ENCODE measurements at regions not wholly inside any gene's neighbourhood (a gene's known extent, or its start where the extent isn't known, plus 50 kb on each side); places are given as distances from the start of the nearest gene placed in this dataset.

- no peak overlapping the region for H3K4me2 ChIP-seq (ENCODE audit: low read depth, low read length)
- no peaks in the 10 kb centered on the region for H3K27me3 ChIP-seq (replicated peaks; ENCODE audit: insufficient read depth, low read length)
These were observed 353.9 kb downstream of the TFEC start for GRCh38 chr7:115676707-115677106.

GRCh38 chr7:115676080-115676479 is 354.5 kb downstream of the TFEC start:
- Histone ChIP-seq H2AFZ (ENCODE audit: low read length) (no peak overlapping the region), H3K4me3 (ENCODE audit: low read length) (no peak overlapping the region), H3K79me2 (ENCODE audit: low read length) (no peaks in the 10 kb centered on the region), H3K36me3 (replicated peaks; ENCODE audit: insufficient read depth, low read length) (no peaks in the 10 kb centered on the region), H3F3A (ENCODE audit: insufficient read depth, low read length) (no peaks in the 10 kb centered on the region), H4K20me1 (ENCODE audit: insufficient read depth, low read length) (no peaks in the 10 kb centered on the region), H3K9ac (ENCODE audit: low read length) (no peak overlapping the region), H3K4me1 (ENCODE audit: low read length) (no peaks in the 10 kb centered on the region), H3K9me3 (replicated peaks; ENCODE audit: insufficient read depth, low read length) (no peaks in the 10 kb centered on the region), H3K27ac (ENCODE audit: low read length) (no peak overlapping the region), H3K9me2 (replicated peaks; ENCODE audit: insufficient read depth, low read length) (no peaks in the 10 kb centered on the region), H3K4me2 (ENCODE audit: low read depth, low read length) (no peak overlapping the region), H3K27me3 (replicated peaks; ENCODE audit: insufficient read depth, low read length) (no peaks in the 10 kb centered on the region)
- TF ChIP-seq EZH2 (optimal IDR thresholded peaks at IDR 0.05; ENCODE audit: low read depth, low read length) (no peak), EZH2phosphoT487 (IDR thresholded peaks at IDR 0.05; ENCODE audit: low read length) (no peak)
- TF ChIP-seq, protein P1, sequence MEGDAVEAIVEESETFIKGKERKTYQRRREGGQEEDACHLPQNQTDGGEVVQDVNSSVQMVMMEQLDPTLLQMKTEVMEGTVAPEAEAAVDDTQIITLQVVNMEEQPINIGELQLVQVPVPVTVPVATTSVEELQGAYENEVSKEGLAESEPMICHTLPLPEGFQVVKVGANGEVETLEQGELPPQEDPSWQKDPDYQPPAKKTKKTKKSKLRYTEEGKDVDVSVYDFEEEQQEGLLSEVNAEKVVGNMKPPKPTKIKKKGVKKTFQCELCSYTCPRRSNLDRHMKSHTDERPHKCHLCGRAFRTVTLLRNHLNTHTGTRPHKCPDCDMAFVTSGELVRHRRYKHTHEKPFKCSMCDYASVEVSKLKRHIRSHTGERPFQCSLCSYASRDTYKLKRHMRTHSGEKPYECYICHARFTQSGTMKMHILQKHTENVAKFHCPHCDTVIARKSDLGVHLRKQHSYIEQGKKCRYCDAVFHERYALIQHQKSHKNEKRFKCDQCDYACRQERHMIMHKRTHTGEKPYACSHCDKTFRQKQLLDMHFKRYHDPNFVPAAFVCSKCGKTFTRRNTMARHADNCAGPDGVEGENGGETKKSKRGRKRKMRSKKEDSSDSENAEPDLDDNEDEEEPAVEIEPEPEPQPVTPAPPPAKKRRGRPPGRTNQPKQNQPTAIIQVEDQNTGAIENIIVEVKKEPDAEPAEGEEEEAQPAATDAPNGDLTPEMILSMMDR (IDR thresholded peaks at IDR 0.05; ENCODE audit: low read length) = no peak
- DNase-seq = no peak

More at GRCh38 chr7:115676707-115677106, 353.9 kb downstream of the TFEC start:
- Histone ChIP-seq H3F3A (ENCODE audit: insufficient read depth, low read length) (no peaks in the 10 kb centered on the region), H3K9ac (ENCODE audit: low read length) (no peak overlapping the region), H3K9me2 (replicated peaks; ENCODE audit: insufficient read depth, low read length) (no peaks in the 10 kb centered on the region), H3K27ac (ENCODE audit: low read length) (no peak overlapping the region), H3K9me3 (replicated peaks; ENCODE audit: insufficient read depth, low read length) (no peaks in the 10 kb centered on the region), H3K4me1 (ENCODE audit: low read length) (no peaks in the 10 kb centered on the region), H3K36me3 (replicated peaks; ENCODE audit: insufficient read depth, low read length) (no peaks in the 10 kb centered on the region), H4K20me1 (ENCODE audit: insufficient read depth, low read length) (no peaks in the 10 kb centered on the region), H3K4me3 (ENCODE audit: low read length) (no peak overlapping the region), H2AFZ (ENCODE audit: low read length) (no peak overlapping the region), H3K79me2 (ENCODE audit: low read length) (no peaks in the 10 kb centered on the region)
- TF ChIP-seq EZH2 (optimal IDR thresholded peaks at IDR 0.05; ENCODE audit: low read depth, low read length) = no peak
- TF ChIP-seq, protein P1 (IDR thresholded peaks at IDR 0.05; ENCODE audit: low read length) = no peak
- no peak for TF ChIP-seq EZH2phosphoT487 (IDR thresholded peaks at IDR 0.05; ENCODE audit: low read length)
- DNase-seq = no peak

DNA sequence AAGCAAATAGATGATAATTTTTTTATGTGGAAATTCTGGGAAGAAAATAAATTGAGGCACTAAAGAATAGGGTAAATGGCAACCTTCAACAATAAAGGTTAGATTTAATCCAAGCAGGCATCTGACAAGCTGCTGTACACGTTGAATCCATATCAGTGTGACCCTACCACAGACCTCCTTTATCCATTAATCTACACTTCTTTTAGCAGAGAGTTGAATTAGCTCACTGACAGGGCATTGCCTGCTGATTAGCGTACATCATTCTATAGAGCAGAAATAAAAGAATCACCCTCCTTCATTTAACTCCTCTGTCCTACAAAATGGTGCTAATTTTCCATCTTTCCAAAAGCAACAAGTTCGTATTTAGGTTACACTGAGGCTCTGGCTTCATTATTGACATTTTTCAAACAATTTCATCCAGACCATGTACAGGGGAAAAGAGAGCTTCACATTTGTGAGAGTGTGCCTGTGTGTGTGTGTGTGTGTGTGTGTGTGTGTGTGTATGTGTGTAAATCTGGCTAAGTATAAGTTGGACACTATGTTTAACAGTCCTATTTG is 356.0 kb downstream of the TFEC start:
- Histone ChIP-seq H3K9me2 (replicated peaks; ENCODE audit: insufficient read depth, low read length) (no peaks in the 10 kb centered on the region), H3K27me3 (replicated peaks; ENCODE audit: insufficient read depth, low read length) (no peaks in the 10 kb centered on the region), H3F3A (ENCODE audit: insufficient read depth, low read length) (no peaks in the 10 kb centered on the region), H3K27ac (ENCODE audit: low read length) (no peak overlapping the region), H3K4me3 (ENCODE audit: low read length) (no peak overlapping the region), H4K20me1 (ENCODE audit: insufficient read depth, low read length) (no peaks in the 10 kb centered on the region), H2AFZ (ENCODE audit: low read length) (no peak overlapping the region), H3K4me2 (ENCODE audit: low read depth, low read length) (no peak overlapping the region), H3K9me3 (replicated peaks; ENCODE audit: insufficient read depth, low read length) (no peaks in the 10 kb centered on the region), H3K4me1 (ENCODE audit: low read length) (no peaks in the 10 kb centered on the region), H3K9ac (ENCODE audit: low read length) (no peak overlapping the region), H3K36me3 (replicated peaks; ENCODE audit: insufficient read depth, low read length) (no peaks in the 10 kb centered on the region), H3K79me2 (ENCODE audit: low read length) (no peaks in the 10 kb centered on the region)
- TF ChIP-seq, protein P1 (IDR thresholded peaks at IDR 0.05; ENCODE audit: low read length) = no peak
- no peak for TF ChIP-seq EZH2 (optimal IDR thresholded peaks at IDR 0.05; ENCODE audit: low read depth, low read length)
- no peak for TF ChIP-seq EZH2phosphoT487 (IDR thresholded peaks at IDR 0.05; ENCODE audit: low read length)
- DNase-seq = no peak
